ENCODE measurements at regions not wholly inside any gene's neighbourhood (a gene's known extent, or its start where the extent isn't known, plus 50 kb on each side); places are given as distances from the start of the nearest gene placed in this dataset.

DNA sequence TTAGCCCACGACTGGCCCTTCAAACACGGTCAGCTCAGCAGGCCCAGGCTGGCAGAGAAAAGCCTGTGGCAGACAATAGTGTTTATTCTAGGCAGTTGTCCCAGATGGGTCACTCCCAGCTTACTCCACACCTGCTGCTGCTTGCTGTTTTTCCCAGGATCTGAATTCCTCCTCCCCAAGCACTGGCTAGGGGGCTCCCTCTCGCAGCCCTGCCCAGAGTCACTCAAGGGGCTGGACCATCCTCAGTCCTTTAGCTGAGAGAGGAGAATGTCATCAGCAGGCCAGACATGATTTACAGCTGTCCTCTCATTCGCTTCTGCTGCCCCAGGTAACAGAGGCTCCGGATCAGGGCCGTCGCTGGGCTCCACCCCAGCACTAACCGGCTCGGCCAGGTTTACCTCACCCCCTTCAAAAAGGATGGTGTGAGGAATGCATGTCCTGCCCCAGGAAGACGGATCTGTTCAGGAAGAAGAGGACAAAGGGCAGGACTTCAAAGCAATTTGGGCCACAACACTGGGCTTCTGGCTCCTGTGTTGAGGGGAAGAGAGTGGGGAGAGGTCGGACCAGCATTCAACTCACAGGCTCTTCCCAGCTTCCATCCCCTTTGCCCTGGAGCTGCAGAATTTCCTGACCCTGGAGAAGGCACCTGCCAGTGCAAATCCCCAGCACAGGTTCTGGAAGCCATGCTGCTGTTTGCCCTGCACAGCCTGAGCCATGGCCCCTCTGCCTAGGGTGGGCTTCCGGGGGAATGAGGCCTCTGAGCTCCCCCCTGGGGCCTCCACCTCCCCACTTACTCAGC lies 59.7 kb upstream of the BARX2 start:
- TF ChIP-seq POLR2A (IDR thresholded peaks at IDR 0.05) (no peak), EP300 (IDR thresholded peaks at IDR 0.05) (no peak)
- TF ChIP-seq, protein P1, sequence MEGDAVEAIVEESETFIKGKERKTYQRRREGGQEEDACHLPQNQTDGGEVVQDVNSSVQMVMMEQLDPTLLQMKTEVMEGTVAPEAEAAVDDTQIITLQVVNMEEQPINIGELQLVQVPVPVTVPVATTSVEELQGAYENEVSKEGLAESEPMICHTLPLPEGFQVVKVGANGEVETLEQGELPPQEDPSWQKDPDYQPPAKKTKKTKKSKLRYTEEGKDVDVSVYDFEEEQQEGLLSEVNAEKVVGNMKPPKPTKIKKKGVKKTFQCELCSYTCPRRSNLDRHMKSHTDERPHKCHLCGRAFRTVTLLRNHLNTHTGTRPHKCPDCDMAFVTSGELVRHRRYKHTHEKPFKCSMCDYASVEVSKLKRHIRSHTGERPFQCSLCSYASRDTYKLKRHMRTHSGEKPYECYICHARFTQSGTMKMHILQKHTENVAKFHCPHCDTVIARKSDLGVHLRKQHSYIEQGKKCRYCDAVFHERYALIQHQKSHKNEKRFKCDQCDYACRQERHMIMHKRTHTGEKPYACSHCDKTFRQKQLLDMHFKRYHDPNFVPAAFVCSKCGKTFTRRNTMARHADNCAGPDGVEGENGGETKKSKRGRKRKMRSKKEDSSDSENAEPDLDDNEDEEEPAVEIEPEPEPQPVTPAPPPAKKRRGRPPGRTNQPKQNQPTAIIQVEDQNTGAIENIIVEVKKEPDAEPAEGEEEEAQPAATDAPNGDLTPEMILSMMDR (IDR thresholded peaks at IDR 0.05): no peak

All from ovary (tissue), 3 donors.